GM12892 (cell line): ENCODE measurements at regions not wholly inside any gene's neighbourhood (a gene's known extent, or its start where the extent isn't known, plus 50 kb on each side); places are given as distances from the start of the nearest gene placed in this dataset.

Experiments used
- POLR2A ChIP-seq: IDR thresholded peaks from 2 replicates; pipeline ENCODE4 v1.6.1; 2011; ENCODE audit warnings: low read depth, low read length, control low read depth
- POLR2AphosphoS5 ChIP-seq: IDR thresholded peaks from 2 replicates; pipeline ENCODE4 v1.6.1; 2011; ENCODE audit warnings: low read depth, low read length, control low read depth
- TAF1 ChIP-seq: IDR thresholded peaks from 2 replicates; pipeline ENCODE4 v1.6.1; 2011; ENCODE audit warnings: low read depth, mild to moderate bottlenecking, control low read depth, low read length, borderline replicate concordance

DNA sequence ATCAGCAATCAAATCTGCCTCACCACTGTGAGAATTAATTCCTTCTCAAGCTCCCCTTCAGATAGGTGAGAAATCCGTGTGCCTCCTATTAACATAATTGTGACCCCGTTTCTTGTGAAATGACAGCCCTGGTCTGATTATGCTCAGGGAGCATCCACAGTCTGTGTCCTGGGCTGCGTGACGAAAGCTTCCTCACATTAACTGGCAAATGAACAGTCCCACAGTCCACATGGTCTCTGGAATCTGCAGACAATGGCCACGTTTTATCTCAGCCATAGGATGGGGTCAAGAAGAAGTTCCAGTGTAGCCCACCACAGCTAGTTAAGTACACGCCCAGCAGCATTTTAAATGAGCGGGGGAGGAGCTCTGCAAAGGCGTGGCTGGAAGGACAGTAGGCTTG is 229.2 kb downstream of the RPS24 start:
- TF ChIP-seq POLR2AphosphoS5 (no peak), POLR2A (no peak), TAF1 (no peak)
